Stimulated activated CD4-positive, alpha-beta T cell treated with anti-CD3 and anti-CD28 coated beads, Interleukin-4, amount 100 ng/mL, for 1 hour (primary cell): ENCODE measurements at regions not wholly inside any gene's neighbourhood (a gene's known extent, or its start where the extent isn't known, plus 50 kb on each side); places are given as distances from the start of the nearest gene placed in this dataset.
"Not testable (repeated sequence)": the region's sequence is repeated elsewhere in the genome, so short reads cannot be mapped to it uniquely, and the experiment has no call there.

Source experiments
- DNase-seq: peaks from one replicate; pipeline ENCODE4 v3.0.0-alpha.2; 2020

DNA sequence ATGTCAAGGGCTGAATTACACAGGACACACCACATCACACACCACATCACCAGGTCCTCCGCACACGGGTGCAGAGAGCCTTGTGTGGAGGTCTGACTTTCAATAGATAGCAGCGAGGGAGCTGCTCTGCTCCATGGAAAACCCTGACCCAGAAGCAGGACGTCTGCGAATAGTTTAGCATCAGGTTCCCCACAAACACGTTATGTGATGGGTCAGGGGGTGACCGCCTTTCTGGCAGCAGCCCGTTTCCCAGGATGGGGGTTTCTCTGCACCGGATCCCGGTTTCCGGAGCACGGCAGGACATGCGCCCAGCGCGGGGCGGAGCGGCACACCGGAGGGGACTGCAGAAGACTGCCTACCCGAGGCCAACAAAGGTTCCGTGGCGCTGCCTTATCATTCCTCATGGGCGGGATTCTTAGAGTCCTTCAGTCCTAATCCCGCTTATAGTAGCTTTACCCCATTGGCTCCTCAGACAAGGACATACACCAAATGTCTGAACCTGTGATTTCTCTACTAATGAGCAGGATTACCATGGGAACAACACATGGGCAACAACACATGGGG lies 300.0 kb downstream of the CDY2B start:
- not testable (repeated sequence) for DNase-seq

- DNase-seq = peak; percentile 1
Measured at GRCh38 chrY:17579131-17579955, 300.7 kb downstream of the CDY2B start.

DNA sequence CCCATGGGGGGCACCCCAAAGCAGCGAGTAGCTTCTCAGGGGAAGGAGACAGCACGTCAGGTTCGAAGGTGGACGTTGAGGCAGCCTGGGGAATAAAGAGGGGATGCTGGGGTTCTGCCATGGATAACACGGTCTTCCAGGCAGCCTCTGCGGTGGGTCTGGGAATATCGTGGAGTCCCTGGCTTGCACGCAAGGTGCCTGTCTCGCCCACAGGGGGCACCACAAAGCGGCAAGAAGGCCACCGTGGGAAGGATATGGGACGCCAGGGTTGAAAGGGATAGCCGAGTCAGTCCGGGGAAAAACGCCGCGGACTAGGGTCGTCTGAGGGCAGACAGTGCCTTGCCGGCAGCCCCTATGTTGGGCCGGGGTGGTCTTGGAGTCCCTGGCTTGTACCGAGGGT lies 316.9 kb downstream of the CDY2B start:
- not testable (repeated sequence) for DNase-seq
